SH-SY5Y (cell line): ENCODE measurements at regions not wholly inside any gene's neighbourhood (a gene's known extent, or its start where the extent isn't known, plus 50 kb on each side); places are given as distances from the start of the nearest gene placed in this dataset.

Source experiments
- GATA2 ChIP-seq: IDR thresholded peaks from 2 replicates; pipeline ENCODE4 v1.6.1; 2011; ENCODE audit warnings: mild to moderate bottlenecking, low read depth, low read length
- GATA3 ChIP-seq: IDR thresholded peaks from 2 replicates; pipeline ENCODE4 v1.6.1; 2011; ENCODE audit warnings: low read depth, mild to moderate bottlenecking, low read length, moderate library complexity

- TF ChIP-seq GATA2 (no peak), GATA3 (no peak)
Observed at GRCh38 chr9:2568689-2569088, 52.9 kb upstream of the VLDLR start.
